ENCODE measurements at regions not wholly inside any gene's neighbourhood (a gene's known extent, or its start where the extent isn't known, plus 50 kb on each side); places are given as distances from the start of the nearest gene placed in this dataset.
A peak's percentile ranks its signal among the peaks of the same experiment; 100 is the strongest.

DNA sequence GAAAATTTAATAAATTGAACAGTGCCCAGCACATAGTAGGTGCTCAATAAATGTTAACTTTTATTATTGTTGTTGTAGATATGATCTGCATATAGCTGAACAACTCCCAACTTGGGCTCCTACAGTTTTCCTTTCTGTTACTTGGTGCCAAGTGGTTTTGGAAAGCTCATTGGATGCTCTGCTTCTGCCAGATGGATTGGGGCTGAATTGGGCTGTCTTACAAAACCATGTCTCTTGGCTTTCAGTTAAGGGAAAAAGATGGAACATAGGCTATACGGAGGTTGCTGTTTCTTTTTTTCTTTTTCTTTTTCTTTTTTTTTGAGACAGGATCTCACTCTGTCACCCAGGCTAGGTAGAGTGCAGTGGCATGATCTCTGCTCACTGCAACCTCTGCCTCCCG, 140.7 kb upstream of the PWP1 start:
- H3K27me3 ChIP-seq (ENCODE audit: control insufficient read depth in 1 of 2, insufficient read depth in 1 of 2, low read length in 2 of 2): no peaks in the 10 kb centered on the region
- H3K9me3 ChIP-seq (ENCODE audit: control insufficient read depth, low read length): peaks cover 10% of the 10 kb centered on the region
- no peak overlapping the region for H2BK120ac ChIP-seq (ENCODE audit: low read depth, low read length)
- no peaks in the 10 kb centered on the region for H3K36me3 ChIP-seq (ENCODE audit: control insufficient read depth in 1 of 2, insufficient read depth in 2 of 2, low read depth in 1 of 2, low read length in 2 of 2)
- no peak overlapping the region for H4K91ac ChIP-seq (ENCODE audit: low read length)
- H2AK5ac ChIP-seq (ENCODE audit: low read length, severe bottlenecking): no peak overlapping the region
- H3K9ac ChIP-seq (ENCODE audit: low read length): peak overlapping the region; percentile 60
- H3K14ac ChIP-seq (ENCODE audit: low read length in 2 of 2): no peak overlapping the region
- no peaks in the 10 kb centered on the region for H3K4me1 ChIP-seq (ENCODE audit: control insufficient read depth, insufficient read depth, low read depth, low read length)
- H3K23ac ChIP-seq (ENCODE audit: low read length in 2 of 2): no peak overlapping the region
- 92% methylated on average over 2 of the region's 2 CpGs for WGBS
- H3K18ac ChIP-seq (ENCODE audit: low read depth in 1 of 2, low read length in 2 of 2): no peak overlapping the region
- peak overlapping the region in 1 of 2 experiments; percentile 71 for H3K4me3 ChIP-seq (ENCODE audit: insufficient read depth in 1 of 2, low read depth in 1 of 2, low read length in 2 of 2)
- no peak for DNase-seq
- no peak overlapping the region for H2AFZ ChIP-seq (ENCODE audit: low read depth, low read length)
- no peak overlapping the region for H2BK12ac ChIP-seq (ENCODE audit: low read length in 2 of 2)
- H4K8ac ChIP-seq (ENCODE audit: low read length): no peak overlapping the region
- no peak overlapping the region for H3K27ac ChIP-seq (ENCODE audit: low read length, poor library complexity, severe bottlenecking)
- H3K4ac ChIP-seq (ENCODE audit: low read depth in 1 of 2, low read length in 2 of 2): no peak overlapping the region
- no peak overlapping the region for H2BK5ac ChIP-seq (ENCODE audit: low read depth, low read length, poor library complexity, severe bottlenecking)
- no peak overlapping the region for H2BK15ac ChIP-seq (ENCODE audit: low read depth, poor library complexity, severe bottlenecking)
- no peaks in the 10 kb centered on the region for H3K79me1 ChIP-seq (replicated peaks; ENCODE audit: low read length, poor library complexity, severe bottlenecking)
- H3K4me2 ChIP-seq (ENCODE audit: low read length, poor library complexity, severe bottlenecking): no peak overlapping the region

DNA sequence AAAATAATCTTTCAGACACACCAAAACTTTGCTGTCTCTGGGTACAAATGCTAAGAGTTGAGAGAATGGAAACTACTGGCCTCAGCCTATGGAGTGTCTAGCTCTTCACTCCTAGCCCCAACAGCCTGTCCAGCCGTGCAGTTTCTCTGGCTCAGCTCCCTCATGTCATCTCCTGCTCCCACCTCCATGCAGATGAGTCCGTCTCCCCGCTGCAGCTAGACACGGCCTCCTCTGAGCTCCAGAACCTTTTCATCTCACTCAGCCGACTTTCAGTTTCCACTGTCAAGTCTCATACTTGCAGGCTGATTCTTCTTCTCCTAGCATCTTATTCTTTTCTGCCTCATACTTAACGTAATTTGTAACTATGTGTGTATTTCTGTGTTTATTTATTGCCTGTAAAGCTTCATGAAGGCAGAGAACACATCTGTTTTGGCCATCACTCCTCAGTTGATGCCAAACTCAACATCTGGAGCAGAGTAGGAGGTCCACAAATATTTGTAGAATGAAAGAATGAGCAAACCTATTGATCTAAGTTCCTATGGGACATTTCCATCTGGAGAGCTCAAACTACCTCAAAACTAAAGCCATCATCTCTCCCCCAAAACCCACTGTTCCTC, 139.8 kb upstream of the PWP1 start:
- Histone ChIP-seq H3K9ac (ENCODE audit: low read length) (peak overlapping the region; percentile 60), H2BK120ac (ENCODE audit: low read depth, low read length) (no peak overlapping the region), H4K91ac (ENCODE audit: low read length) (no peak overlapping the region), H3K4me3 (ENCODE audit: insufficient read depth in 1 of 2, low read depth in 1 of 2, low read length in 2 of 2) (peak overlapping the region in 1 of 2 experiments; percentile 71), H3K18ac (ENCODE audit: low read depth in 1 of 2, low read length in 2 of 2) (no peak overlapping the region), H2BK5ac (ENCODE audit: low read depth, low read length, poor library complexity, severe bottlenecking) (no peak overlapping the region), H3K27me3 (ENCODE audit: control insufficient read depth in 1 of 2, insufficient read depth in 1 of 2, low read length in 2 of 2) (no peaks in the 10 kb centered on the region), H2BK12ac (ENCODE audit: low read length in 2 of 2) (no peak overlapping the region), H2AK5ac (ENCODE audit: low read length, severe bottlenecking) (no peak overlapping the region), H2AFZ (ENCODE audit: low read depth, low read length) (no peak overlapping the region), H3K79me1 (replicated peaks; ENCODE audit: low read length, poor library complexity, severe bottlenecking) (no peaks in the 10 kb centered on the region), H3K14ac (ENCODE audit: low read length in 2 of 2) (no peak overlapping the region), H3K36me3 (ENCODE audit: control insufficient read depth in 1 of 2, insufficient read depth in 2 of 2, low read depth in 1 of 2, low read length in 2 of 2) (no peaks in the 10 kb centered on the region), H3K4me1 (ENCODE audit: control insufficient read depth, insufficient read depth, low read depth, low read length) (no peaks in the 10 kb centered on the region), H2BK15ac (ENCODE audit: low read depth, poor library complexity, severe bottlenecking) (no peak overlapping the region), H4K8ac (ENCODE audit: low read length) (no peak overlapping the region), H3K4me2 (ENCODE audit: low read length, poor library complexity, severe bottlenecking) (no peak overlapping the region), H3K9me3 (ENCODE audit: control insufficient read depth, low read length) (peaks cover 10% of the 10 kb centered on the region), H3K27ac (ENCODE audit: low read length, poor library complexity, severe bottlenecking) (no peak overlapping the region), H3K4ac (ENCODE audit: low read depth in 1 of 2, low read length in 2 of 2) (no peak overlapping the region), H3K23ac (ENCODE audit: low read length in 2 of 2) (no peak overlapping the region)
- no peak for DNase-seq
- 79% methylated on average over 4 of the region's 6 CpGs for WGBS

GRCh38 chr12:107547389-107547788, 138.2 kb upstream of the PWP1 start:
- Histone ChIP-seq H3K4me3 (ENCODE audit: insufficient read depth in 1 of 2, low read depth in 1 of 2, low read length in 2 of 2) (no peak overlapping the region), H3K79me1 (replicated peaks; ENCODE audit: low read length, poor library complexity, severe bottlenecking) (no peaks in the 10 kb centered on the region), H2AK5ac (ENCODE audit: low read length, severe bottlenecking) (no peak overlapping the region), H3K27me3 (ENCODE audit: control insufficient read depth in 1 of 2, insufficient read depth in 1 of 2, low read length in 2 of 2) (no peaks in the 10 kb centered on the region), H4K8ac (ENCODE audit: low read length) (no peak overlapping the region), H3K4me1 (ENCODE audit: control insufficient read depth, insufficient read depth, low read depth, low read length) (no peaks in the 10 kb centered on the region), H4K91ac (ENCODE audit: low read length) (no peak overlapping the region), H2BK12ac (ENCODE audit: low read length in 2 of 2) (no peak overlapping the region), H2BK120ac (ENCODE audit: low read depth, low read length) (no peak overlapping the region), H3K18ac (ENCODE audit: low read depth in 1 of 2, low read length in 2 of 2) (no peak overlapping the region), H3K4me2 (ENCODE audit: low read length, poor library complexity, severe bottlenecking) (peak overlapping the region; percentile 33), H3K36me3 (ENCODE audit: control insufficient read depth in 1 of 2, insufficient read depth in 2 of 2, low read depth in 1 of 2, low read length in 2 of 2) (no peaks in the 10 kb centered on the region), H3K27ac (ENCODE audit: low read length, poor library complexity, severe bottlenecking) (no peak overlapping the region), H2BK5ac (ENCODE audit: low read depth, low read length, poor library complexity, severe bottlenecking) (no peak overlapping the region), H3K23ac (ENCODE audit: low read length in 2 of 2) (no peak overlapping the region), H3K4ac (ENCODE audit: low read depth in 1 of 2, low read length in 2 of 2) (no peak overlapping the region), H2BK15ac (ENCODE audit: low read depth, poor library complexity, severe bottlenecking) (no peak overlapping the region), H2AFZ (ENCODE audit: low read depth, low read length) (no peak overlapping the region), H3K14ac (ENCODE audit: low read length in 2 of 2) (no peak overlapping the region), H3K9ac (ENCODE audit: low read length) (no peak overlapping the region), H3K9me3 (ENCODE audit: control insufficient read depth, low read length) (peaks cover 10% of the 10 kb centered on the region)
- 65% methylated on average over 3 of the region's 3 CpGs for WGBS
- DNase-seq: no peak

- no peak overlapping the region for H2BK12ac ChIP-seq (ENCODE audit: low read length in 2 of 2)
- no peak overlapping the region for H2BK120ac ChIP-seq (ENCODE audit: low read depth, low read length)
- no peak overlapping the region for H4K8ac ChIP-seq (ENCODE audit: low read length)
- H3K9ac ChIP-seq (ENCODE audit: low read length): no peak overlapping the region
- H3K27ac ChIP-seq (ENCODE audit: low read length, poor library complexity, severe bottlenecking): no peak overlapping the region
- no peak overlapping the region for H2AK5ac ChIP-seq (ENCODE audit: low read length, severe bottlenecking)
- no peak overlapping the region for H3K4me2 ChIP-seq (ENCODE audit: low read length, poor library complexity, severe bottlenecking)
- H3K9me3 ChIP-seq (ENCODE audit: control insufficient read depth, low read length): peaks cover 10% of the 10 kb centered on the region
- H3K4ac ChIP-seq (ENCODE audit: low read depth in 1 of 2, low read length in 2 of 2): no peak overlapping the region
- no peak overlapping the region for H3K4me3 ChIP-seq (ENCODE audit: insufficient read depth in 1 of 2, low read depth in 1 of 2, low read length in 2 of 2)
- no peak overlapping the region for H3K18ac ChIP-seq (ENCODE audit: low read depth in 1 of 2, low read length in 2 of 2)
- no peaks in the 10 kb centered on the region for H3K27me3 ChIP-seq (ENCODE audit: control insufficient read depth in 1 of 2, insufficient read depth in 1 of 2, low read length in 2 of 2)
- no peaks in the 10 kb centered on the region for H3K36me3 ChIP-seq (ENCODE audit: control insufficient read depth in 1 of 2, insufficient read depth in 2 of 2, low read depth in 1 of 2, low read length in 2 of 2)
- H2BK15ac ChIP-seq (ENCODE audit: low read depth, poor library complexity, severe bottlenecking): no peak overlapping the region
- H3K14ac ChIP-seq (ENCODE audit: low read length in 2 of 2): no peak overlapping the region
- no peak overlapping the region for H2AFZ ChIP-seq (ENCODE audit: low read depth, low read length)
- no peak overlapping the region for H4K91ac ChIP-seq (ENCODE audit: low read length)
- H3K23ac ChIP-seq (ENCODE audit: low read length in 2 of 2): no peak overlapping the region
- no peaks in the 10 kb centered on the region for H3K4me1 ChIP-seq (ENCODE audit: control insufficient read depth, insufficient read depth, low read depth, low read length)
- H2BK5ac ChIP-seq (ENCODE audit: low read depth, low read length, poor library complexity, severe bottlenecking): no peak overlapping the region
- no peaks in the 10 kb centered on the region for H3K79me1 ChIP-seq (replicated peaks; ENCODE audit: low read length, poor library complexity, severe bottlenecking)
- whole genome bisulfite sequencing: 77% methylated on average over 4 of the region's 4 CpGs
- no peak for DNase-seq
These were observed 135.7 kb upstream of the PWP1 start for GRCh38 chr12:107549651-107550480.

Measured in mesenchymal stem cell (in vitro differentiated cells and primary cell).